GM12891 (cell line): ENCODE measurements at regions not wholly inside any gene's neighbourhood (a gene's known extent, or its start where the extent isn't known, plus 50 kb on each side); places are given as distances from the start of the nearest gene placed in this dataset.

Source experiments
- PAX5 ChIP-seq: IDR thresholded peaks from 2 replicates; pipeline ENCODE4 v1.6.1; 2011; ENCODE audit warnings: low read length, moderate library complexity, mild to moderate bottlenecking; ENCODE audit not compliant: insufficient read depth, severe bottlenecking
- POLR2A ChIP-seq: IDR thresholded peaks from 2 replicates; pipeline ENCODE4 v1.6.1; 2011; ENCODE audit warnings: low read depth, low read length, control low read depth

GRCh38 chr6:147772724-147773123 is 264.2 kb downstream of the SAMD5 start:
- no peak for TF ChIP-seq POLR2A
- no peak for TF ChIP-seq PAX5
